ENCODE measurements at regions not wholly inside any gene's neighbourhood (a gene's known extent, or its start where the extent isn't known, plus 50 kb on each side); places are given as distances from the start of the nearest gene placed in this dataset.

DNA sequence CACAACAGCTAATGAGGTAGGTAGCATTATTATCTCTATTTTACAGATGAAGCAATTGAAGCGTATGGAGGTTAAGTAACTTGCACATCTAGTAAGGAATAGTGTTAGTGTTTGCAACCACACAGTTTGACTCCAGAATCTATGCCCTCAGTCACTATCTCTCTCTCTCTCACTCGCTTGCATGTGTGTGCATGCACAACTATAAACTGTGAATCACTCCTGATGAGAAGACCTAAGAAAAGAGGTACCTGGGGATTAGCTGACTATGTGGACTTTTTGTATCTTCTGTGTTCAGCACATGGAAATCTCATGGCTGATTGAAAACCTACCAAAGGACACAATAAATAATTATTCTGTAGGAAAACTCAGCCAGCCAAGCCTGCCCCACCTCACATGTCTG is 295.5 kb downstream of the BRINP2 start:
- H3F3A ChIP-seq (ENCODE audit: insufficient read depth, low read depth): no peaks in the 10 kb centered on the region
- no peaks in the 10 kb centered on the region for H3K36me3 ChIP-seq (ENCODE audit: low read depth)
- no TSS peak for BruUV-seq (replicated peaks)
- H2AFZ ChIP-seq: no peak overlapping the region
- intact Hi-C loops (cut with micrococcal nuclease; ENCODE audit: unreplicated experiment): no loop called here
- H3K79me2 ChIP-seq (ENCODE audit: low read depth): no peaks in the 10 kb centered on the region
- no peak overlapping the region for H3K4me3 ChIP-seq
- no peaks in the 10 kb centered on the region for H3K27me3 ChIP-seq (ENCODE audit: insufficient read depth, low read depth)
- H4K20me1 ChIP-seq (ENCODE audit: insufficient read depth): no peaks in the 10 kb centered on the region
- H3K4me2 ChIP-seq: no peak overlapping the region
- POLR2A ChIA-PET (ENCODE audit: unreplicated experiment): no interaction called here
- H3K4me1 ChIP-seq (replicated peaks; ENCODE audit: insufficient read depth): no peaks in the 10 kb centered on the region
- no peak overlapping the region for H3K27ac ChIP-seq
- TF ChIP-seq, protein P1, sequence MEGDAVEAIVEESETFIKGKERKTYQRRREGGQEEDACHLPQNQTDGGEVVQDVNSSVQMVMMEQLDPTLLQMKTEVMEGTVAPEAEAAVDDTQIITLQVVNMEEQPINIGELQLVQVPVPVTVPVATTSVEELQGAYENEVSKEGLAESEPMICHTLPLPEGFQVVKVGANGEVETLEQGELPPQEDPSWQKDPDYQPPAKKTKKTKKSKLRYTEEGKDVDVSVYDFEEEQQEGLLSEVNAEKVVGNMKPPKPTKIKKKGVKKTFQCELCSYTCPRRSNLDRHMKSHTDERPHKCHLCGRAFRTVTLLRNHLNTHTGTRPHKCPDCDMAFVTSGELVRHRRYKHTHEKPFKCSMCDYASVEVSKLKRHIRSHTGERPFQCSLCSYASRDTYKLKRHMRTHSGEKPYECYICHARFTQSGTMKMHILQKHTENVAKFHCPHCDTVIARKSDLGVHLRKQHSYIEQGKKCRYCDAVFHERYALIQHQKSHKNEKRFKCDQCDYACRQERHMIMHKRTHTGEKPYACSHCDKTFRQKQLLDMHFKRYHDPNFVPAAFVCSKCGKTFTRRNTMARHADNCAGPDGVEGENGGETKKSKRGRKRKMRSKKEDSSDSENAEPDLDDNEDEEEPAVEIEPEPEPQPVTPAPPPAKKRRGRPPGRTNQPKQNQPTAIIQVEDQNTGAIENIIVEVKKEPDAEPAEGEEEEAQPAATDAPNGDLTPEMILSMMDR (conservative IDR thresholded peaks at IDR 0.05): no peak
- no peak for TF ChIP-seq EZH2 (IDR thresholded peaks at IDR 0.05; ENCODE audit: low read depth)
- H3K9me2 ChIP-seq (ENCODE audit: insufficient read depth): no peaks in the 10 kb centered on the region
- H3K9me3 ChIP-seq (ENCODE audit: insufficient read depth, low read depth): no peaks in the 10 kb centered on the region
- no peak for DNase-seq
- CTCF ChIA-PET: no interaction called here

DNA sequence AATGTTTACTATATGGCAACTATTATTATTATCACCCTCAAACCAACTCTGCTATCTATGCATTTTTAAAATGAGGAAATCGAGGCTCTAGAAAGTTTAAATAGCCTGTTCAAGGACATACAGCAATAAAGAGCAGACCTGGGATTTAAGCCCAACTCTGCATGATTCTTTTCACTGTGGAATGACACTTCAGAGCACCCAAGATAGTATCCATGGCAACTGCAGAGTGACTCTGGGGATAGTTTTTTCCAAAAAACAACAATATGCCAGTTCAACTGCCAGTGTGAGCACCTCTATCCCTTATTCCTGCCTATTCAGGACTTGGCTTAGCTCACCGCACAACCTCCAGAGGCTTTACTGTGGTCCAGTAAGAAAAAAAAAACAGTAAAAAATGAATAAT is 293.9 kb downstream of the BRINP2 start:
- DNase-seq: no peak
- no peaks in the 10 kb centered on the region for H3F3A ChIP-seq (ENCODE audit: insufficient read depth, low read depth)
- intact Hi-C loops (cut with micrococcal nuclease; ENCODE audit: unreplicated experiment): no loop called here
- H3K4me2 ChIP-seq: no peak overlapping the region
- BruUV-seq (replicated peaks): no TSS peak
- H3K27me3 ChIP-seq (ENCODE audit: insufficient read depth, low read depth): no peaks in the 10 kb centered on the region
- no peaks in the 10 kb centered on the region for H3K79me2 ChIP-seq (ENCODE audit: low read depth)
- ChIA-PET POLR2A (ENCODE audit: unreplicated experiment) (no interaction called here), CTCF (no interaction called here)
- no peaks in the 10 kb centered on the region for H3K9me2 ChIP-seq (ENCODE audit: insufficient read depth)
- H3K4me1 ChIP-seq (replicated peaks; ENCODE audit: insufficient read depth): no peaks in the 10 kb centered on the region
- H3K9me3 ChIP-seq (ENCODE audit: insufficient read depth, low read depth): no peaks in the 10 kb centered on the region
- H3K4me3 ChIP-seq: no peak overlapping the region
- no peaks in the 10 kb centered on the region for H4K20me1 ChIP-seq (ENCODE audit: insufficient read depth)
- H3K27ac ChIP-seq: no peak overlapping the region
- no peaks in the 10 kb centered on the region for H3K36me3 ChIP-seq (ENCODE audit: low read depth)
- H2AFZ ChIP-seq: no peak overlapping the region
- no peak for TF ChIP-seq EZH2 (IDR thresholded peaks at IDR 0.05; ENCODE audit: low read depth)
- TF ChIP-seq, protein P1 (conservative IDR thresholded peaks at IDR 0.05): no peak

DNA sequence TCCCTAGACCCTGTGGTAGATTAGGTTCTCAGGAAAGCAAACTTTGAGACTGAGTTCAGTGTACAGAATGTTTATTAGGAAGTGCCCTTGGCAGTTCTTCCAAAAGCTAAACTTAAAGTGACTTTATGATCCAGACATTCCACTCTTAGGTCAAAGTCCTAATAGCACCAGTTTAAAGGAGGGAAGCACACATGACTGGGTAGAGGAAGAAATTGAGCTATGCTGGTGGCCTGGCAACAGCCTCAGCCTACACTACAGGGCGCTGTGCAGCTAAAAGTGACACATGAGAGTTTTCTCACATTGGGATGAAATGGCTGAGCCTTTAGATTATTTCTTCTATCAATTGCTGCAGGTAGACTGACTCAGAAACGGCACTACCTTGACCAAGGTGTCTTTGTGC is 280.4 kb downstream of the BRINP2 start:
- no peak overlapping the region for H3K4me3 ChIP-seq
- CTCF ChIA-PET: no interaction called here
- intact Hi-C loops (cut with micrococcal nuclease; ENCODE audit: unreplicated experiment): no loop called here
- H3K27me3 ChIP-seq (ENCODE audit: insufficient read depth, low read depth): no peaks in the 10 kb centered on the region
- H3K79me2 ChIP-seq (ENCODE audit: low read depth): no peaks in the 10 kb centered on the region
- H3K9me2 ChIP-seq (ENCODE audit: insufficient read depth): no peaks in the 10 kb centered on the region
- H3K9me3 ChIP-seq (ENCODE audit: insufficient read depth, low read depth): no peaks in the 10 kb centered on the region
- no peak overlapping the region for H3K4me2 ChIP-seq
- TF ChIP-seq EZH2 (IDR thresholded peaks at IDR 0.05; ENCODE audit: low read depth): no peak
- TF ChIP-seq, protein P1 (conservative IDR thresholded peaks at IDR 0.05): no peak
- H4K20me1 ChIP-seq (ENCODE audit: insufficient read depth): no peaks in the 10 kb centered on the region
- no peak overlapping the region for H3K27ac ChIP-seq
- H2AFZ ChIP-seq: no peak overlapping the region
- no peak for DNase-seq
- no peaks in the 10 kb centered on the region for H3K4me1 ChIP-seq (replicated peaks; ENCODE audit: insufficient read depth)
- H3K36me3 ChIP-seq (ENCODE audit: low read depth): no peaks in the 10 kb centered on the region
- no peaks in the 10 kb centered on the region for H3F3A ChIP-seq (ENCODE audit: insufficient read depth, low read depth)
- BruUV-seq (replicated peaks): no TSS peak
- POLR2A ChIA-PET (ENCODE audit: unreplicated experiment): no interaction called here

Measured in PC-9 (cell line).